ENCODE measurements at regions not wholly inside any gene's neighbourhood (a gene's known extent, or its start where the extent isn't known, plus 50 kb on each side); places are given as distances from the start of the nearest gene placed in this dataset.

- TF ChIP-seq, protein P1, sequence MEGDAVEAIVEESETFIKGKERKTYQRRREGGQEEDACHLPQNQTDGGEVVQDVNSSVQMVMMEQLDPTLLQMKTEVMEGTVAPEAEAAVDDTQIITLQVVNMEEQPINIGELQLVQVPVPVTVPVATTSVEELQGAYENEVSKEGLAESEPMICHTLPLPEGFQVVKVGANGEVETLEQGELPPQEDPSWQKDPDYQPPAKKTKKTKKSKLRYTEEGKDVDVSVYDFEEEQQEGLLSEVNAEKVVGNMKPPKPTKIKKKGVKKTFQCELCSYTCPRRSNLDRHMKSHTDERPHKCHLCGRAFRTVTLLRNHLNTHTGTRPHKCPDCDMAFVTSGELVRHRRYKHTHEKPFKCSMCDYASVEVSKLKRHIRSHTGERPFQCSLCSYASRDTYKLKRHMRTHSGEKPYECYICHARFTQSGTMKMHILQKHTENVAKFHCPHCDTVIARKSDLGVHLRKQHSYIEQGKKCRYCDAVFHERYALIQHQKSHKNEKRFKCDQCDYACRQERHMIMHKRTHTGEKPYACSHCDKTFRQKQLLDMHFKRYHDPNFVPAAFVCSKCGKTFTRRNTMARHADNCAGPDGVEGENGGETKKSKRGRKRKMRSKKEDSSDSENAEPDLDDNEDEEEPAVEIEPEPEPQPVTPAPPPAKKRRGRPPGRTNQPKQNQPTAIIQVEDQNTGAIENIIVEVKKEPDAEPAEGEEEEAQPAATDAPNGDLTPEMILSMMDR (IDR thresholded peaks at IDR 0.05 in 4 of 5, conservative IDR thresholded peaks at IDR 0.05 in 1 of 5): no peak
- TF ChIP-seq POLR2A (IDR thresholded peaks at IDR 0.05): no peak
Observed at GRCh38 chr10:29370097-29371092, 81.5 kb downstream of the LYZL1 start.
